ENCODE measurements at regions not wholly inside any gene's neighbourhood (a gene's known extent, or its start where the extent isn't known, plus 50 kb on each side); places are given as distances from the start of the nearest gene placed in this dataset.

- TF ChIP-seq FOS (IDR thresholded peaks at IDR 0.05; ENCODE audit: low read depth, low read length) (no peak), CEBPB (IDR thresholded peaks at IDR 0.05; ENCODE audit: low read depth, low read length) (no peak), MAZ (IDR thresholded peaks at IDR 0.05; ENCODE audit: borderline replicate concordance, low read depth, low read length) (no peak), CHD1 (IDR thresholded peaks at IDR 0.05; ENCODE audit: low read depth, low read length) (no peak)
- no peak overlapping the region for H4K8ac ChIP-seq (ENCODE audit: low read depth in 2 of 2, low read length in 2 of 2)
- H3K4ac ChIP-seq (ENCODE audit: low read depth, low read length), result no peak overlapping the region
- intact Hi-C loops (cut with micrococcal nuclease) (no loop called here), dilution Hi-C loops (cut with HindIII; ENCODE audit: low sequenced_read_pairs, unreplicated experiment) (no loop called here), in situ Hi-C loops (cut with MboI; ENCODE audit: low sequenced_read_pairs) (no loop called here)
- no peak overlapping the region for H3K14ac ChIP-seq (replicated peaks; ENCODE audit: low read depth, low read length)
- no peaks in the 10 kb centered on the region for H4K20me1 ChIP-seq (ENCODE audit: insufficient read depth, low read length)
- H2AK9ac ChIP-seq (replicated peaks; ENCODE audit: low read depth, low read length, poor library complexity), result no peak overlapping the region
- H3K56ac ChIP-seq (ENCODE audit: extremely low read depth, insufficient read depth, low read length), result no peak overlapping the region
- WGBS, 2 experiments (ENCODE audit: extremely low coverage in 2 of 2, insufficient read length in 1 of 2), result no CpG with 5 or more reads among the region's 1 CpG
- no peak overlapping the region for H2AK5ac ChIP-seq (ENCODE audit: low read depth, low read length)
- H3K9me3 ChIP-seq (ENCODE audit: control insufficient read depth, insufficient read depth, low read length), result no peaks in the 10 kb centered on the region
- ChIA-PET CTCF (no interaction called here), POLR2A (ENCODE audit: unreplicated experiment) (no interaction called here)
- H3K27me3 ChIP-seq (ENCODE audit: control insufficient read depth, insufficient read depth, low read length), result no peaks in the 10 kb centered on the region
- no peak overlapping the region for H4K5ac ChIP-seq (ENCODE audit: low read depth, low read length)
- H3K4me2 ChIP-seq (ENCODE audit: low read depth, low read length), result no peak overlapping the region
- ATAC-seq (ENCODE audit: low read depth) (no peak), DNase-seq (no peak)
- no peaks in the 10 kb centered on the region for H3K9me1 ChIP-seq (ENCODE audit: insufficient read depth, low read length)
- no peak overlapping the region for H3K9ac ChIP-seq (ENCODE audit: low read depth, low read length)
- no peak overlapping the region for H3K27ac ChIP-seq (ENCODE audit: insufficient read depth, low read length)
- H3K36me3 ChIP-seq (ENCODE audit: control insufficient read depth, insufficient read depth, low read length), result no peaks in the 10 kb centered on the region
- H3K23ac ChIP-seq (ENCODE audit: low read depth, low read length), result no peak overlapping the region
- H2BK15ac ChIP-seq (ENCODE audit: low read depth, low read length), result no peak overlapping the region
- no peaks in the 10 kb centered on the region for H3K79me1 ChIP-seq (ENCODE audit: low read depth in 1 of 2, low read length in 2 of 2)
- H2BK20ac ChIP-seq (ENCODE audit: low read depth, low read length), result no peak overlapping the region
- no peak overlapping the region for H3K4me3 ChIP-seq (ENCODE audit: insufficient read depth, low read depth, low read length)
- no TSS peak for BruUV-seq (replicated peaks)
- H2BK120ac ChIP-seq (ENCODE audit: low read depth, low read length), result no peak overlapping the region
- no peak overlapping the region for H3K18ac ChIP-seq (ENCODE audit: low read depth, low read length)
- H4K91ac ChIP-seq (ENCODE audit: insufficient read depth, low read depth, low read length), result no peak overlapping the region
- no peak overlapping the region for H2BK5ac ChIP-seq (ENCODE audit: low read depth, low read length, poor library complexity, severe bottlenecking)
- no peaks in the 10 kb centered on the region for H3K4me1 ChIP-seq (ENCODE audit: control insufficient read depth, insufficient read depth, low read length)
- H2AFZ ChIP-seq (replicated peaks; ENCODE audit: low read length, poor library complexity), result no peak overlapping the region
Measured at GRCh38 chr9:73743826-73744225, 592.2 kb downstream of the ANXA1 start.

Measured in IMR-90 (cell line).